Fibroblast of villous mesenchyme (primary cell): ENCODE measurements at regions not wholly inside any gene's neighbourhood (a gene's known extent, or its start where the extent isn't known, plus 50 kb on each side); places are given as distances from the start of the nearest gene placed in this dataset.

Experiments used
- DNase-seq: peaks from one replicate; pipeline ENCODE4 v3.0.0-alpha.2; 2010; ENCODE audit warnings: low read depth
- H3K4me3 ChIP-seq: 2 replicates; pipeline ENCODE4 v1.5.1; 2011; ENCODE audit warnings: low read depth, mild to moderate bottlenecking, low read length
- CTCF ChIP-seq: IDR thresholded peaks from 2 replicates; pipeline ENCODE4 v1.5.1; 2012; ENCODE audit warnings: low read depth, mild to moderate bottlenecking, low read length; ENCODE audit not compliant: insufficient read depth

- TF ChIP-seq CTCF = no peak
- DNase-seq = no peak
- H3K4me3 ChIP-seq = no peak overlapping the region
These were observed 292.8 kb downstream of the MEX3B start for GRCh38 chr15:81752974-81753373.

DNA sequence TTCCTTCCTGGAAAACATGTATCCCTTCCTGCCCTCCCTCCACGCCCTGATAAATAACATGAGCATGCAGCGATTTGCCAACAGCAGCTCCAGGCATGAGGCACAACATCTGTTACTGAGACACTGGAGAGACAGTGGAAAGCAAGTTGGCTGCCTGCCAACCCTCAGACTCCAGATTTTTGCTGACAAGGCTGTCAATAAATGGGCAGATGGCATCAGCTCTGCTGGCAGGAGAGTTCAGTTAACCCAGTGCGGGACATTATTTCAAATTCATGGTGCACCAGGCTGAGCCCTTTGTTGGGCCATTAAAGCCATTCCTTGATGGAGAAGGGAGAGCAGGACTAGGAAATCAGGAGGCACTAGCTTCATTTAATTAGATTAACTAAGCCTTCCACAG lies 293.3 kb downstream of the MEX3B start:
- H3K4me3 ChIP-seq = no peak overlapping the region
- no peak for DNase-seq
- TF ChIP-seq CTCF = no peak

GRCh38 chr15:81751816-81752545 lies 293.8 kb downstream of the MEX3B start:
- no peak for DNase-seq
- TF ChIP-seq CTCF = no peak
- no peak overlapping the region for H3K4me3 ChIP-seq

DNA sequence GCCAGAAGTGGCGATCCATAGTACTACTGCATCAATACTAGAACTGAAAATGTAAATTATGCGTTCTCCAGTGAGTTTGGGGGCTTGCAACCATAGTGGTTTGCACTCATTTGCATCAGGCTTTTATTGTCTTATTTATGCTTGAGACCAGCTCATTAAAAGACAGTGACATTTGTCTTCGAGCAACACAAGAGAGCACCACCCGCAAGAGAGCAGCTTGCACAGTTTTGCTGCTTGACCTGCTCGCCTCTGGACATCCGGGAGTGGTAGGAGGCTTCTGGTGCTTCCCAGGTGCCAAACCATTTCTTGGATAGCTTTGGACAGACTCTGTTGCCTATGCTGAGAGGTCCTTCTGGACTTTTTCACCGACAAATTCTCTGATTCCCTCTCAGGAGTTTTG lies 294.6 kb downstream of the MEX3B start:
- no peak for DNase-seq
- no peak for TF ChIP-seq CTCF
- no peak overlapping the region for H3K4me3 ChIP-seq

- no peak overlapping the region for H3K4me3 ChIP-seq
- no peak for TF ChIP-seq CTCF
- DNase-seq = no peak
These were observed 296.0 kb downstream of the MEX3B start for GRCh38 chr15:81749716-81750375.

- no peak overlapping the region for H3K4me3 ChIP-seq
- DNase-seq = no peak
- no peak for TF ChIP-seq CTCF
These were observed 298.3 kb downstream of the MEX3B start for GRCh38 chr15:81747482-81747881.
